Stimulated activated CD4-positive, alpha-beta T cell treated with anti-CD3 and anti-CD28 coated beads, Interleukin-1b, Interleukin-23, amount 100 ng/mL, for 4 hours (primary cell): ENCODE measurements at regions not wholly inside any gene's neighbourhood (a gene's known extent, or its start where the extent isn't known, plus 50 kb on each side); places are given as distances from the start of the nearest gene placed in this dataset.
A peak's percentile ranks its signal among the peaks of the same experiment; 100 is the strongest.
"Not testable (repeated sequence)": the region's sequence is repeated elsewhere in the genome, so short reads cannot be mapped to it uniquely, and the experiment has no call there.

Experiments used
- DNase-seq, 2 donors: peaks; one replicate each; pipeline ENCODE4 v3.0.0-alpha.2; 2020; ENCODE audit warnings: low read depth in 2 of 2

GRCh38 chr1:157219182-157219581, 81.0 kb upstream of the ETV3 start:
- no peak for DNase-seq

- DNase-seq = no peak
Observed at GRCh38 chr1:157218671-157219070, 80.5 kb upstream of the ETV3 start.

GRCh38 chr1:157217486-157217885, 79.3 kb upstream of the ETV3 start:
- DNase-seq = no peak

GRCh38 chr1:157213836-157214235, 75.6 kb upstream of the ETV3 start:
- DNase-seq = no peak

- no peak for DNase-seq
Observed at GRCh38 chr1:157209514-157209913, 71.3 kb upstream of the ETV3 start.

- not testable (repeated sequence) for DNase-seq
Observed at GRCh38 chr1:157205982-157206381, 67.8 kb upstream of the ETV3 start.

GRCh38 chr1:157203166-157203565, 65.0 kb upstream of the ETV3 start:
- no peak for DNase-seq

GRCh38 chr1:157202331-157202730, 64.1 kb upstream of the ETV3 start:
- no peak for DNase-seq

- no peak for DNase-seq
Observed at GRCh38 chr1:157201767-157202166, 63.6 kb upstream of the ETV3 start.

GRCh38 chr1:157200451-157200850, 62.3 kb upstream of the ETV3 start:
- DNase-seq = no peak

- DNase-seq = no peak
Observed at GRCh38 chr1:157199421-157199755, 61.2 kb upstream of the ETV3 start.

- no peak for DNase-seq
Observed at GRCh38 chr1:157198619-157199420, 60.6 kb upstream of the ETV3 start.

- DNase-seq = no peak
Observed at GRCh38 chr1:157197906-157198435, 59.8 kb upstream of the ETV3 start.

- not testable (repeated sequence) for DNase-seq
Observed at GRCh38 chr1:157196670-157197456, 58.7 kb upstream of the ETV3 start.

GRCh38 chr1:157196245-157196543, 58.0 kb upstream of the ETV3 start:
- no peak for DNase-seq

- no peak for DNase-seq
Observed at GRCh38 chr1:157195521-157196244, 57.5 kb upstream of the ETV3 start.

GRCh38 chr1:157194731-157195520, 56.7 kb upstream of the ETV3 start:
- no peak for DNase-seq

GRCh38 chr1:157193702-157194391, 55.7 kb upstream of the ETV3 start:
- peak; percentile 31 to 46 for DNase-seq

GRCh38 chr1:157193219-157193618, 55.0 kb upstream of the ETV3 start:
- DNase-seq = no peak

- DNase-seq = no peak
Observed at GRCh38 chr1:157189986-157190982, 52.1 kb upstream of the ETV3 start.
